Skeletal muscle tissue (tissue), 3 donors: ENCODE measurements at regions not wholly inside any gene's neighbourhood (a gene's known extent, or its start where the extent isn't known, plus 50 kb on each side); places are given as distances from the start of the nearest gene placed in this dataset.

Experiments used
- H3K27ac ChIP-seq: one replicate; pipeline ENCODE4 v1.7.0; 2013; ENCODE audit warnings: mild to moderate bottlenecking, low read depth, low read length, inconsistent platforms
- H3K27me3 ChIP-seq, 3 donors: one replicate each; pipeline ENCODE4 v1.7.0; 2013; ENCODE audit warnings: low read length in 3 of 3; ENCODE audit not compliant: control insufficient read depth in 3 of 3, insufficient read depth in 3 of 3
- H3K36me3 ChIP-seq, 3 donors: one replicate each; pipeline ENCODE4 v1.7.0; 2013; ENCODE audit warnings: low read length in 3 of 3; ENCODE audit not compliant: control insufficient read depth in 3 of 3, insufficient read depth in 3 of 3
- H3K4me1 ChIP-seq, 3 donors: one replicate each; pipeline ENCODE4 v1.7.0; 2013; ENCODE audit warnings: low read length in 3 of 3, mild to moderate bottlenecking in 3 of 3; ENCODE audit not compliant: control insufficient read depth in 3 of 3, insufficient read depth in 3 of 3
- H3K4me3 ChIP-seq, 3 donors: one replicate each; pipeline ENCODE4 v1.7.0; 2013; ENCODE audit warnings: low read length in 3 of 3
- H3K9ac ChIP-seq, 3 donors: one replicate each; pipeline ENCODE4 v1.7.0; 2013; ENCODE audit warnings: low read length in 3 of 3, mild to moderate bottlenecking in 3 of 3, moderate library complexity in 2 of 3, low read depth in 1 of 3
- H3K9me3 ChIP-seq, 3 donors: one replicate each; pipeline ENCODE4 v1.7.0; 2013; ENCODE audit warnings: low read length in 3 of 3; ENCODE audit not compliant: control insufficient read depth in 3 of 3
- donor health status: Osteomylitis.

- H3K27ac ChIP-seq: no peak overlapping the region
- H3K9ac ChIP-seq: no peak overlapping the region
- no peaks in the 10 kb centered on the region for H3K27me3 ChIP-seq
- H3K9me3 ChIP-seq: no peaks in the 10 kb centered on the region
- H3K4me1 ChIP-seq: no peaks in the 10 kb centered on the region
- no peaks in the 10 kb centered on the region for H3K36me3 ChIP-seq
- H3K4me3 ChIP-seq: no peak overlapping the region
Observed at GRCh38 chr13:61696676-61697075, 281.0 kb upstream of the PCDH20 start.

GRCh38 chr13:61695147-61695546 lies 279.5 kb upstream of the PCDH20 start:
- no peak overlapping the region for H3K4me3 ChIP-seq
- H3K9ac ChIP-seq: no peak overlapping the region
- no peak overlapping the region for H3K27ac ChIP-seq
- no peaks in the 10 kb centered on the region for H3K4me1 ChIP-seq
- H3K36me3 ChIP-seq: no peaks in the 10 kb centered on the region
- no peaks in the 10 kb centered on the region for H3K27me3 ChIP-seq
- no peaks in the 10 kb centered on the region for H3K9me3 ChIP-seq

GRCh38 chr13:61692691-61693090 lies 277.0 kb upstream of the PCDH20 start:
- no peaks in the 10 kb centered on the region for H3K36me3 ChIP-seq
- no peaks in the 10 kb centered on the region for H3K9me3 ChIP-seq
- H3K4me3 ChIP-seq: no peak overlapping the region
- H3K27ac ChIP-seq: no peak overlapping the region
- H3K9ac ChIP-seq: no peak overlapping the region
- H3K4me1 ChIP-seq: no peaks in the 10 kb centered on the region
- H3K27me3 ChIP-seq: no peaks in the 10 kb centered on the region

GRCh38 chr13:61685682-61686012 lies 270.0 kb upstream of the PCDH20 start:
- Histone ChIP-seq H3K36me3 (no peaks in the 10 kb centered on the region), H3K27me3 (no peaks in the 10 kb centered on the region), H3K9ac (no peak overlapping the region), H3K27ac (no peak overlapping the region), H3K4me3 (no peak overlapping the region), H3K4me1 (no peaks in the 10 kb centered on the region), H3K9me3 (no peaks in the 10 kb centered on the region)

- Histone ChIP-seq H3K27me3 (no peaks in the 10 kb centered on the region), H3K4me3 (no peak overlapping the region), H3K36me3 (no peaks in the 10 kb centered on the region), H3K9ac (no peak overlapping the region), H3K27ac (no peak overlapping the region), H3K9me3 (no peaks in the 10 kb centered on the region), H3K4me1 (no peaks in the 10 kb centered on the region)
Observed at GRCh38 chr13:61684976-61685681, 269.5 kb upstream of the PCDH20 start.

- H3K9ac ChIP-seq: no peak overlapping the region
- no peak overlapping the region for H3K4me3 ChIP-seq
- H3K36me3 ChIP-seq: no peaks in the 10 kb centered on the region
- H3K27me3 ChIP-seq: no peaks in the 10 kb centered on the region
- H3K9me3 ChIP-seq: no peaks in the 10 kb centered on the region
- no peaks in the 10 kb centered on the region for H3K4me1 ChIP-seq
- H3K27ac ChIP-seq: no peak overlapping the region
Observed at GRCh38 chr13:61672756-61673155, 257.1 kb upstream of the PCDH20 start.

GRCh38 chr13:61670384-61671161 lies 254.9 kb upstream of the PCDH20 start:
- Histone ChIP-seq H3K4me3 (no peak overlapping the region), H3K36me3 (no peaks in the 10 kb centered on the region), H3K27ac (no peak overlapping the region)

GRCh38 chr13:61664801-61665705 lies 249.4 kb upstream of the PCDH20 start:
- H3K36me3 ChIP-seq: no peaks in the 10 kb centered on the region
- no peak overlapping the region for H3K9ac ChIP-seq
- no peak overlapping the region for H3K27ac ChIP-seq
- no peaks in the 10 kb centered on the region for H3K4me1 ChIP-seq
- no peaks in the 10 kb centered on the region for H3K27me3 ChIP-seq
- H3K9me3 ChIP-seq: no peaks in the 10 kb centered on the region
- H3K4me3 ChIP-seq: no peak overlapping the region

More at GRCh38 chr13:61670384-61671161, 254.9 kb upstream of the PCDH20 start:
- H3K9ac ChIP-seq: no peak overlapping the region
- H3K4me1 ChIP-seq: no peaks in the 10 kb centered on the region
- no peaks in the 10 kb centered on the region for H3K27me3 ChIP-seq
- H3K9me3 ChIP-seq: no peaks in the 10 kb centered on the region

GRCh38 chr13:61654481-61654880 lies 238.8 kb upstream of the PCDH20 start:
- no peaks in the 10 kb centered on the region for H3K9me3 ChIP-seq
- no peak overlapping the region for H3K27ac ChIP-seq
- H3K4me1 ChIP-seq: no peaks in the 10 kb centered on the region
- no peak overlapping the region for H3K9ac ChIP-seq
- no peaks in the 10 kb centered on the region for H3K36me3 ChIP-seq
- no peaks in the 10 kb centered on the region for H3K27me3 ChIP-seq
- H3K4me3 ChIP-seq: no peak overlapping the region

- Histone ChIP-seq H3K9me3 (no peaks in the 10 kb centered on the region), H3K9ac (no peak overlapping the region), H3K4me1 (no peaks in the 10 kb centered on the region), H3K4me3 (no peak overlapping the region), H3K36me3 (no peaks in the 10 kb centered on the region), H3K27me3 (no peaks in the 10 kb centered on the region), H3K27ac (no peak overlapping the region)
Observed at GRCh38 chr13:61648547-61648946, 232.9 kb upstream of the PCDH20 start.
